NCI-H524 treated with DMSO at 0.1 percent for 48 hours (cell line): ENCODE measurements at regions not wholly inside any gene's neighbourhood (a gene's known extent, or its start where the extent isn't known, plus 50 kb on each side); places are given as distances from the start of the nearest gene placed in this dataset.
"Not testable (repeated sequence)": the region's sequence is repeated elsewhere in the genome, so short reads cannot be mapped to it uniquely, and the experiment has no call there.

Experiments used
- DNase-seq: peaks from one replicate; lab custom pipeline; 2025; lab: John Stamatoyannopoulos, UW

GRCh38 chr5:38790891-38791290 lies 54.9 kb upstream of the OSMR start:
- DNase-seq, result no peak

DNA sequence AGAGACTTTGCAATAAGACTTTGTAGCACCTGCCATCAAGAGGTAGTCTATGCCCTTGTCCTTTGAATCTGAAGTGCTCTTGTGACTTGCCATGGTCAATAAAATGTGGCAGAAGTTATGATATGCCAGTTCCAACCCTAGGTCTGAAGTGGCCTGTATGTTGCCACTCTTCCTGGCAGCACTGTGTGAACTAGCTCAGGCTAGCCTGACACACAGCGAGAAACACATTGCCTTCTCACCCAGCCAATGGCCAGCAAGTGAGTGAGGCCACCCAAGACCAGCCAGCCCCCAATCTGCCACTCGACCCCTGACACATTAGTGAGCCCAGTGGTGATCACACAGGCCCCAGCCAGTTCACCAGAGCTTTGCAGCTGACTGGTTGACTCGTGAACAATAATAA lies 52.7 kb upstream of the OSMR start:
- DNase-seq, result no peak

- not testable (repeated sequence) for DNase-seq
Observed at GRCh38 chr5:38794037-38794436, 51.8 kb upstream of the OSMR start.

- no peak for DNase-seq
Observed at GRCh38 chr5:38794986-38795385, 50.8 kb upstream of the OSMR start.

GRCh38 chr5:38795986-38796741 lies 49.6 kb upstream of the OSMR start:
- DNase-seq, result no peak
